Neuron (in vitro differentiated cells): ENCODE measurements at regions not wholly inside any gene's neighbourhood (a gene's known extent, or its start where the extent isn't known, plus 50 kb on each side); places are given as distances from the start of the nearest gene placed in this dataset.

Source experiments
- H2AFZ ChIP-seq: one replicate; pipeline ENCODE4 v1.6.1; 2013; ENCODE audit warnings: low read depth, mild to moderate bottlenecking, inconsistent platforms, low read length, moderate library complexity
- H3K27me3 ChIP-seq: one replicate; pipeline ENCODE4 v1.6.1; 2013; ENCODE audit warnings: low read length; ENCODE audit not compliant: insufficient read depth
- H3K36me3 ChIP-seq: one replicate; pipeline ENCODE4 v1.6.1; 2013; ENCODE audit warnings: low read length; ENCODE audit not compliant: insufficient read depth
- H3K4me1 ChIP-seq: one replicate; pipeline ENCODE4 v1.6.1; 2013; ENCODE audit warnings: low read length; ENCODE audit not compliant: insufficient read depth
- H3K4me3 ChIP-seq: 2 replicates; pipeline ENCODE4 v1.5.1; 2013; ENCODE audit warnings: mild to moderate bottlenecking, low read length, moderate library complexity
- H3K9me3 ChIP-seq: one replicate; pipeline ENCODE4 v1.6.1; 2013; ENCODE audit warnings: low read length

DNA sequence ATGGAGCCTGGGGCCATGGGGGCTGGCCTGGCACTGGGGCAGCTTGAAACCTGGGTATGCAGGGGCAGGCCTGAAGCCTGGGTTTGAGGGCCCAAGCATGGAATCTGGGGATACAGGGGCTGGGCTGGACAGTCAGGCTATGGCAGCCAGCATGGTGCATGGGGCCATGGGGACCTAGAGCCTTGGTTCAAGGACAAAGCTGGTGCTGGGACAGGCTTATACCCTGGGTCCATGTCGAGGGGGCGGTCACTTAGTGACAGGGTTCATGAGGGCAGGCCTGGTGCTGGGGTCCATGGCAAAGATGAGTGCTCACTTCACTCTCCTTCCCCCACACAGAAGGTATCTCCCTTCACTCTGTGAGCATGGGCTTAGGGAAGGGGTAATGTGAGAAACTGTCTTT, 116.2 kb downstream of the BBS10 start:
- no peaks in the 10 kb centered on the region for H3K36me3 ChIP-seq
- H3K9me3 ChIP-seq = no peaks in the 10 kb centered on the region
- no peaks in the 10 kb centered on the region for H3K27me3 ChIP-seq
- H3K4me3 ChIP-seq = no peak overlapping the region
- no peaks in the 10 kb centered on the region for H3K4me1 ChIP-seq
- no peak overlapping the region for H2AFZ ChIP-seq

DNA sequence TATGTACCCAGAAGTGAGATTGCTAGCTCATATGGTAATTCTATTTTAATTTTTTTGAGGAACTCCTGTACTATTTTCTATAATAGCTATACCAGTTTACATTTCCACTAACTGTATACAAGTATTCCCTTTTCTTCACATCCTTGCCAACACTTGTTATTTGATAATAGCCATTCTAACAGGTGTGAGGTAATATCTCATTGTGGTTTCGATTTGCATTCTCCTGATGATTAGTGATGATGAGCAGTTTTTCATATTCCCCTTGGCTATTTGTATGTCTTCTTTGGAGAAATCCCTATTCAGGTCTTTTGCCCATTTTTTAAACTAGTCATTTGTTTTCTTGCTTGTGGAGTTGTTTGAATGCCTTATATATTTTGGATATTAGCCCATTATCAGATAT, 121.3 kb downstream of the BBS10 start:
- Histone ChIP-seq H3K4me3 (no peak overlapping the region), H3K27me3 (no peaks in the 10 kb centered on the region), H3K36me3 (no peaks in the 10 kb centered on the region), H3K9me3 (no peaks in the 10 kb centered on the region), H2AFZ (no peak overlapping the region), H3K4me1 (no peaks in the 10 kb centered on the region)

DNA sequence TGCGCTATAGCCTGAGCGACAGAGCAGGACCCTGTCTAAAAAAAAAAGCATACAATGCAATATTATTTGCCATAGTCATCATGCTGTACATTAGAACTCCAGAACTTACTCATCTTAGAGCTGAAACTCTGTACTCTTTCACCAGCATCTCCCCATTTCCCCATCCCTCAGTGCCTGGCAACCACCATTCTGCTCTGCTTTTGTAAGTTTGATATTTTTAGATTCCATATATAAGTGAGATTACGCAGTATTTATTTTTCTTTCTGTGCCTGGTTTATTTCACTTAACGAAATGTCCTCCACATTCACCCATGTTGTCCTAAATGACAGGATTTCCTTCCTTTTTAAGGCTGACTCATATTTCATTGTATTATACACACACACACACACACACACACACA, 121.8 kb downstream of the BBS10 start:
- H2AFZ ChIP-seq = no peak overlapping the region
- no peaks in the 10 kb centered on the region for H3K27me3 ChIP-seq
- no peaks in the 10 kb centered on the region for H3K4me1 ChIP-seq
- H3K36me3 ChIP-seq = no peaks in the 10 kb centered on the region
- H3K9me3 ChIP-seq = no peaks in the 10 kb centered on the region
- no peak overlapping the region for H3K4me3 ChIP-seq

DNA sequence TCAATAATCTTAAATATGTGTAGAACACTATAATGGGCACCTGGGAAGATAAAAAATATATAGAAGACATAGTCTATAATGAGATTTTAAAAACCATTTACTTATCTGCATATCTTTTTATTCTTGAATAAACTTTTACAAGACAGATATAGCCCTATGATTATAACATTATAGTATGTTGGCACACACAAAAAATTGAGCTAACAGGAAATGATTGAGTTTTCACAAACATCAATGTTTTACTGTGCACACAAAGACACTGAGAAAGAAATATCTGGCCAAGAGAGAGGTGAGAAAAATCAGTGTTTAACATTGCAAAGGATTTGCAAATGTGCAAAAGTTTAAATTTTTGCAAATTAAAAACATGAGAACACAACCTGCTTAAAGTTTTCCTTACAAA, 124.3 kb downstream of the BBS10 start:
- no peak overlapping the region for H3K4me3 ChIP-seq
- peaks cover 5% of the 10 kb centered on the region for H3K4me1 ChIP-seq
- no peaks in the 10 kb centered on the region for H3K27me3 ChIP-seq
- H3K9me3 ChIP-seq = no peaks in the 10 kb centered on the region
- H2AFZ ChIP-seq = no peak overlapping the region
- no peaks in the 10 kb centered on the region for H3K36me3 ChIP-seq

GRCh38 chr12:76220980-76221379, 127.2 kb downstream of the BBS10 start:
- H3K4me1 ChIP-seq = peaks cover 5% of the 10 kb centered on the region
- no peaks in the 10 kb centered on the region for H3K27me3 ChIP-seq
- H3K36me3 ChIP-seq = no peaks in the 10 kb centered on the region
- H3K4me3 ChIP-seq = no peak overlapping the region
- H3K9me3 ChIP-seq = no peaks in the 10 kb centered on the region
- H2AFZ ChIP-seq = no peak overlapping the region

DNA sequence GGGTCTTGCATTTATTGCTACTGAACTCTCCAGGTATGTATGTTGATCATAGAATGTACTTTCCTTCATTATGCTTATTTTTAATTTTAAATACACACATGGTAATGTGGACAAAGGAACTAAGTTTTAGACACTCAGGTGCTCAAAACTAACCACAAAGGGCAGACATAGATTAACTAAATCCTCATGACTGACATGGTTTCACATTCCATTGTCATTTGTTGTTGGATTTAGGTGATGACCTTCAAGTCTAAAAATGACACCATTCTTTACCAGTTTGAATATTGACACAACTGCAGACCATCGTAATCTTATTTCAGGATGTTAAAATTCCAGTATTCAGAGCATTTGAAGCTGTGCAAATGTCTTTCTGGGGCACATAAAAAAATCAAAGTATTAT, 128.4 kb downstream of the BBS10 start:
- H3K27me3 ChIP-seq = no peaks in the 10 kb centered on the region
- no peaks in the 10 kb centered on the region for H3K36me3 ChIP-seq
- H3K9me3 ChIP-seq = no peaks in the 10 kb centered on the region
- H3K4me3 ChIP-seq = no peak overlapping the region
- no peak overlapping the region for H2AFZ ChIP-seq
- H3K4me1 ChIP-seq = peaks cover 5% of the 10 kb centered on the region

DNA sequence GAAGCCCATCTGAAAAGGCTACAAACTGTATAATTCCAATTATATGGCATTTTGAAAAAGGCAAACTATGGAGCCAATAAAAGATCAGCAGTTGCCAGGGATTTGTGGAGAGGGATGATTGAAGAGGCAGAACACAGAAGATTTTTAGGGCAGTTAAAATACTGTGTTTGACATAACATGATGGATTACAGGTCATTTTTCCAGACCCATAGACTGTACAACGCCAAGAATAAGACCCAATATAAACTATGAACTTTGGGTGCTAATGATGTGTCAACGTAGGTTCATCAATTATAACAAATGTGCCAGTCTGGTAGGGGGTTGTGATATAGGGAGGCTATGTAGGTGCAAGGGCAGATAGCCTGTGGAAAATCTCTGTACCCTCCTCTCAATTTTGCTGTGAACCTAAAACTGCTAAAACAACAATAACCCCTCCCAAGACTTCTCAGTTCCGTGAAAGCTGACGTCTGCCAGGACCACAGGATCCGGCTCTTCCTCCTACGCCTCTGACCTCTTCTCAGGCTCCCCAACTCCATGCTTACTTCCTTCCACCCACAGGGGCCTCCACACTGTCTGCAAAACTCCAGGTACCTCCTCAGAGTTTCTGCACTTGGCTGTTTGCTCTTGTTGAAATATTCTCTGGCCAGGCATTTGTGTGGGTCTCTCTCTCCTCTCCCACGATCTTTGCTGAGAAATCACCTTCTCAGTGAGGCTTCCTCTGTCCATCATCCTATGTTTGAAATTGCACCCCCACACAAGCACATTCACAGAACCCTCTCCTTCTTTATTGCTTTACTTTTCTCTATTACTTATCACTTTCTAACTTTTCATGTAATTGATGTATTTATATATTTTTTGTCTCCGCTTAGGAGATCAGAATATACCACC, 131.4 kb downstream of the BBS10 start:
- Histone ChIP-seq H3K27me3 (no peaks in the 10 kb centered on the region), H3K9me3 (no peaks in the 10 kb centered on the region), H3K36me3 (no peaks in the 10 kb centered on the region), H3K4me1 (peaks cover 5% of the 10 kb centered on the region), H3K4me3 (no peak overlapping the region), H2AFZ (no peak overlapping the region)

DNA sequence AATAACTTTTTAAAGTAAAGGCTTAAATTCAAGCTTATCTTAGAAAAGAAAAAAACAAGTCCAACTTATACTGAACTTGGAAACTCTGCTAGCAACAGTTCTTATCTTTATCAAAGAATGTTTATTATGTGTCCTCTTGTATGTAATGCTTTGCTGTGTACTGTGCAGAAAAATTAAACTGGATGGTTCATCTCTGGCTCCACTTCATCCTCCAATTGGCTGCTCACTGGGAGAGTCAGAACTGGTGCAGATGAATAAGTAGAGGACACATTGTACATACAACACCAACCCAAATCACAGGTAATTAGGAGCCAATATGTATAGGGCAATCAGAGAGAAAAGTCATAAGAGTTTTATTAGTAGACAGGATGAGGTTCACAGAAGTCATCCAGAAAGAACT, 123.6 kb upstream of the NAP1L1 start:
- H3K36me3 ChIP-seq = no peaks in the 10 kb centered on the region
- no peak overlapping the region for H2AFZ ChIP-seq
- no peaks in the 10 kb centered on the region for H3K9me3 ChIP-seq
- no peak overlapping the region for H3K4me3 ChIP-seq
- H3K27me3 ChIP-seq = no peaks in the 10 kb centered on the region
- H3K4me1 ChIP-seq = no peaks in the 10 kb centered on the region

DNA sequence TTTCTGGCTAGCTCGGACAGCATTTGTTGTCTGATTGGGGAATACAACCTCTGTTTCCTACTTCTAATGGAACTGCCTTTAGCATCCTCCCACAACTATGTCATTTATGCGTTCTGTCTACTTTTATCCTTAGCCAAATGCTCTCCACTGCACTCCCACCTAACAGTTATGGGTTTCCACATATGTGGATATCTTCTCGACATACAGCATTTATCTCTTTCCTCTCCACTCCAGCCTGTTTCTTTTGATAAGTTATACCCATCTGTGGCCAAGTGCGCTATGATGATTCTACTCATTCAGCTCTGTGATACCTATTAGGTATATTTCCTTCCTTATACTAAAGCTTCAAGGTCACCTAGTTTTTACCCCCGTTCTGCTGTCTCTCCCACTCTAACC, 122.2 kb upstream of the NAP1L1 start:
- H3K4me1 ChIP-seq = no peaks in the 10 kb centered on the region
- no peak overlapping the region for H2AFZ ChIP-seq
- no peaks in the 10 kb centered on the region for H3K36me3 ChIP-seq
- H3K4me3 ChIP-seq = no peak overlapping the region
- no peaks in the 10 kb centered on the region for H3K27me3 ChIP-seq
- H3K9me3 ChIP-seq = no peaks in the 10 kb centered on the region

- Histone ChIP-seq H3K9me3 (no peaks in the 10 kb centered on the region), H3K27me3 (no peaks in the 10 kb centered on the region), H3K4me1 (no peaks in the 10 kb centered on the region), H3K36me3 (no peaks in the 10 kb centered on the region), H2AFZ (no peak overlapping the region), H3K4me3 (no peak overlapping the region)
These were observed 121.7 kb upstream of the NAP1L1 start for GRCh38 chr12:76206039-76206676.

GRCh38 chr12:76202621-76203020, 118.1 kb upstream of the NAP1L1 start:
- Histone ChIP-seq H3K36me3 (no peaks in the 10 kb centered on the region), H3K9me3 (peaks cover 2% of the 10 kb centered on the region), H3K4me1 (no peaks in the 10 kb centered on the region), H3K27me3 (no peaks in the 10 kb centered on the region), H2AFZ (no peak overlapping the region), H3K4me3 (no peak overlapping the region)

DNA sequence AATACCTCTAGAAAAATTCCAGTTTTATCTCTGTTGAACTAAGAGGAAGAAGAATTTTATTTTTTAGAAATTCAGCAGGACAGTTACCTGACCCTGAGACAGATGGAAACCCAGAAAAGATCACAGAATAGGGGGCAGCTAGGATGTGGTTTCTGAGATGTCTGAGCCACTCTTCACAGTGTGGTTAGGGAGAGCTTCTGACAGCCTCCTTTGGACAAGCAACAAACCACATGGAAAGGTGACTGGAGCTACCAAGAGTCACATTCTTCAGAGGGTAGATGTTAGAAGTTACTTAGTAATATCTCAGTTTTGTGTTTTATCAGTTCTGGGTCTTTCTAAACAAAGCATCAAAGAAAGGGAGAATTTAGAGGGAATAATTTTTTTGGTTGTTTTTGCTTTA, 117.3 kb upstream of the NAP1L1 start:
- no peaks in the 10 kb centered on the region for H3K4me1 ChIP-seq
- no peak overlapping the region for H2AFZ ChIP-seq
- no peak overlapping the region for H3K4me3 ChIP-seq
- H3K36me3 ChIP-seq = no peaks in the 10 kb centered on the region
- no peaks in the 10 kb centered on the region for H3K27me3 ChIP-seq
- H3K9me3 ChIP-seq = peaks cover 2% of the 10 kb centered on the region

- no peaks in the 10 kb centered on the region for H3K4me1 ChIP-seq
- no peak overlapping the region for H2AFZ ChIP-seq
- no peak overlapping the region for H3K4me3 ChIP-seq
- H3K36me3 ChIP-seq = no peaks in the 10 kb centered on the region
- no peaks in the 10 kb centered on the region for H3K27me3 ChIP-seq
- peaks cover 2% of the 10 kb centered on the region for H3K9me3 ChIP-seq
These were observed 116.8 kb upstream of the NAP1L1 start for GRCh38 chr12:76201316-76201715.
